Activated naive CD8-positive, alpha-beta T cell treated with anti-CD3 and anti-CD28 coated beads for 36 hours (primary cell): ENCODE measurements at regions not wholly inside any gene's neighbourhood (a gene's known extent, or its start where the extent isn't known, plus 50 kb on each side); places are given as distances from the start of the nearest gene placed in this dataset.

Experiments used
- DNase-seq: peaks from one replicate; pipeline ENCODE4 v3.0.0; 2021
- H3K27ac Mint-ChIP-seq: one replicate; pipeline ENCODE4 v1.8.0; 2022; ENCODE audit warnings: mild to moderate bottlenecking, moderate library complexity, mixed read lengths
- H3K27me3 Mint-ChIP-seq: one replicate; pipeline ENCODE4 v1.8.0; 2022; ENCODE audit warnings: mild to moderate bottlenecking, mixed read lengths
- H3K36me3 Mint-ChIP-seq: one replicate; pipeline ENCODE4 v1.8.0; 2021; ENCODE audit warnings: mild to moderate bottlenecking, mixed read lengths
- H3K4me1 Mint-ChIP-seq: one replicate; pipeline ENCODE4 v1.8.0; 2021; ENCODE audit warnings: mixed read lengths
- H3K4me3 Mint-ChIP-seq: one replicate; pipeline ENCODE4 v1.8.0; 2022; ENCODE audit warnings: mild to moderate bottlenecking, moderate library complexity, mixed read lengths
- H3K9me3 Mint-ChIP-seq: one replicate; pipeline ENCODE4 v1.8.0; 2022; ENCODE audit warnings: mixed read lengths

DNA sequence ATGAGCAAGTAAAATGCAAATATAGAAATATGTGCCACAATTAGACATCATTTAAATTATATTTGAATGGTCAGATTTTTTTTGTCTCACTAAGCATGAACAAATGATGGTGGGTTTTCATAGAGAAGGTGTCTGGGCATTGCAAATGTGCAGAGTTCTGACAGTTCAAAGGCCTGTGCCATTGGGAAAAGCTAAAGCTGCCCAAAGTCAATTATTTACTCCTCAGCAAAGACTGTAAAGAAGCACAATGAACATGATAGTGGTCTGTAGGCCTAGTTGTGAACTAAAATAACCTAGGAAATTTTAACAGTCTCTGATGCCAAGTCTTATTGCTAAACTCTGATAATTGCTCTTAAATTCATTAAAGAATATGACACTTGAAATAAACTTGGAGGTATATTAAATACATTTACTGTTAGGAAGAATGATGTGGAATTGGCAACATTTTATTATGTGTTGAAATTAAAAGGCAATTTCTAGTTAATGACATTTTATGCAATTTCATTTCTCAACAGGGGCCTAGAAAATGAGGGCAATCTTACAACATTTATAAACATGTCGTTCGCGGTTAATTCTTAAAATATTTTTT lies 874.3 kb upstream of the ADAMTS5 start:
- no peak overlapping the region for H3K27ac Mint-ChIP-seq
- no peaks in the 10 kb centered on the region for H3K36me3 Mint-ChIP-seq
- H3K4me3 Mint-ChIP-seq = no peak overlapping the region
- H3K4me1 Mint-ChIP-seq = no peaks in the 10 kb centered on the region
- DNase-seq = no peak
- H3K27me3 Mint-ChIP-seq = no peaks in the 10 kb centered on the region
- peaks cover 4% of the 10 kb centered on the region for H3K9me3 Mint-ChIP-seq

DNA sequence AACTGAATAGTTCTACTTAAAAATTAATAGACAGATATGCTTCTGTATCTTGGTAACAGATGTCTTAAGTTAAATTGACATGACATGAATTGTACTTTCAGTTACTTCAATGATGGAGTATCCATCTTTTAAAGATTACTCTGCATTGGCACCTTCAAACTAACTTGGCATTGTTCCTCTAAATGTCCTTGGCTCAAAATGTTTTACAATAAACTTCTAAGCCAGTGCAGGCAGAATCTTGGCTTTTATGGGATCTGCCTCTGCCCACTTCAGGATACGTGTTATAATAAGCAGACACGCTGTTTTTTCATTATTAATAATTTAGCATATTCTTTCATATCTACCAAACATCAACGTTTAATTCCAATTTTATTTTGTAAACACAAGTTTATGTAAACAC lies 873.4 kb upstream of the ADAMTS5 start:
- Mint-ChIP-seq H3K36me3 (no peaks in the 10 kb centered on the region), H3K4me1 (no peaks in the 10 kb centered on the region), H3K27ac (no peak overlapping the region), H3K9me3 (peaks cover 6% of the 10 kb centered on the region), H3K27me3 (no peaks in the 10 kb centered on the region), H3K4me3 (no peak overlapping the region)
- no peak for DNase-seq

DNA sequence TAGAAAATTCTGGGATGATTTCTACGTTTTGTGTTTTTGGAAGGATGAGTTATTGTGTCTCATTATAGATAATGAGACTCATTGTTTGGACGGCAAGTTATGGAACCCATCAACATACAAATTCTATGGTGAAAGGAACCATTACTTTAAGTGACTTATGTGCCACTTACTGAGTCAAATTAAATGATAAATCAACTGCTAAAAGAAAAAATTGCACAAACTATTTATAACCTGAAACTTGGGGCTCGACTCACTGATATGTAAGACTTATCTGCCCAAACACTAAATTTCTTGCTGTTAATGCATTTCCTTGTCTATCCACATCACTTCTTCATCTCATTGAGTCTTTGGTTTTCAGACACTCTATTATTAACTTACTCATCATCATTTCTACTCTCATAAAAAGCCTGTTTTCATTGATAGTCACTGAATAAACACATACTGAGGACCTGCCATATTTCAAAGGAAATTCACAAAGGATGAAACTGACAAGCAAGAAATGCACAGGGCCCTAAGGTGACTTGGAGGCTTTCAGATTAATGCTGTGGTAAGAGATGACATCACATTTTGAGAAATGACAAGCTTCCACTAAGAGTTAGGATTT lies 872.7 kb upstream of the ADAMTS5 start:
- Mint-ChIP-seq H3K27ac (no peak overlapping the region), H3K36me3 (no peaks in the 10 kb centered on the region), H3K9me3 (peaks cover 6% of the 10 kb centered on the region), H3K4me1 (no peaks in the 10 kb centered on the region), H3K4me3 (no peak overlapping the region), H3K27me3 (no peaks in the 10 kb centered on the region)
- DNase-seq = no peak

DNA sequence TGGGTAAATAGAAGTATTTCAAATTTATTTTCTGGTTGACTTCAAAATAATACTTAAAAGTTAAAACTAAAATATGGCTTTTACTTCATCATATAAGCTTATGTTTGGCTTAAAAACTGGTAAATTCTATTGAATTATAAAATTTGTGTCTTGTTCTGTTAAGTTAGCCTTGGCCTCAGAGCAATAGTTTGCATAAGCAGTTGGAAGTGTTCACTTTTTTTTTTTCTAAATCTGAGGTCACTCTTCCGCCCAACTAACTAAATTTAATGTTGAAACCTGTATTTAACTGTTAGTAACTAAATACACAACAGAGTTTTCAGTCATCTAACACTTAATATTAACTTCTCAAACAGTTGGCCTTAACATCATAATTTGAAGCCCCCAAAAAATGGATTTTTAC lies 871.7 kb upstream of the ADAMTS5 start:
- Mint-ChIP-seq H3K27ac (no peak overlapping the region), H3K4me1 (no peaks in the 10 kb centered on the region), H3K4me3 (no peak overlapping the region), H3K36me3 (no peaks in the 10 kb centered on the region), H3K27me3 (no peaks in the 10 kb centered on the region), H3K9me3 (peaks cover 6% of the 10 kb centered on the region)
- DNase-seq = no peak

DNA sequence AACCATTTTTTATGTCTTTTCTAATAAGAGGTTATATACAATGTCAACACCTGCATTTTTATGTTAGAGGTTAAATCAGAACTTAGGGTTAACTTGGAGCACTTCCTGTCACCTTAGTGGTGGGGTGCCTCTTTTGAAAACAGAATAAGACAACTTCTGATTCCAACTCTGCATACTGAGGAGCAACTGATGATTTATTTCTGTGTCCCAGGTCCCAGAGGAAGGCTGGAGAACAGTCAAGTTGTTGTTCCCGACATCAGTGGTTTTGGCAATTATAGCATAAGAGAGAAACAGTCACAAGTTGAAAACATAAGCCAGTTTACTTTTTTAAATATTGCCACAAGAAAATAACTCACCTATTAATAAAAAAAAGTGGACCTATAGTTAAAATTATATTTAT lies 871.0 kb upstream of the ADAMTS5 start:
- peaks cover 4% of the 10 kb centered on the region for H3K9me3 Mint-ChIP-seq
- no peak for DNase-seq
- no peak overlapping the region for H3K27ac Mint-ChIP-seq
- H3K4me3 Mint-ChIP-seq = no peak overlapping the region
- H3K36me3 Mint-ChIP-seq = no peaks in the 10 kb centered on the region
- no peaks in the 10 kb centered on the region for H3K27me3 Mint-ChIP-seq
- H3K4me1 Mint-ChIP-seq = no peaks in the 10 kb centered on the region

DNA sequence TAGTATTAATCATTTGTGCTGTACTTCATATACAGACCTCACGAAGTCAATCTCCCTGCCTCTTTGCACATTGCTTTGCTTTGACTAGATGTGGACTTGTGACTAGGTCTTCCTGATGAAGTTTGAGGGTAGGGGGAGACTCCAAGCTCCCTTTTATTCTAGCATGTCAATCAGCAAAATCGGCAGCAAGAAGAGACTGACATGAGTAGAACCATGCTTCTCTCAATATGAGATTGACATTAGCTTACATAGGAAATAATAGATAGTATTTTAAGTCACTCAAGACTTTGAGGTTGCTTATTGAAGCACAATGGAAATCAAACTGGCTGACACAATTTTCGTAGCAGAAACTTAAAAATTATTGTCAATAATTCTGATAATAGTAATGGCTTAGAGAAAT lies 866.4 kb upstream of the ADAMTS5 start:
- no peak overlapping the region for H3K4me3 Mint-ChIP-seq
- no peaks in the 10 kb centered on the region for H3K36me3 Mint-ChIP-seq
- H3K9me3 Mint-ChIP-seq = peaks cover 2% of the 10 kb centered on the region
- no peak overlapping the region for H3K27ac Mint-ChIP-seq
- no peak for DNase-seq
- no peaks in the 10 kb centered on the region for H3K27me3 Mint-ChIP-seq
- no peaks in the 10 kb centered on the region for H3K4me1 Mint-ChIP-seq

DNA sequence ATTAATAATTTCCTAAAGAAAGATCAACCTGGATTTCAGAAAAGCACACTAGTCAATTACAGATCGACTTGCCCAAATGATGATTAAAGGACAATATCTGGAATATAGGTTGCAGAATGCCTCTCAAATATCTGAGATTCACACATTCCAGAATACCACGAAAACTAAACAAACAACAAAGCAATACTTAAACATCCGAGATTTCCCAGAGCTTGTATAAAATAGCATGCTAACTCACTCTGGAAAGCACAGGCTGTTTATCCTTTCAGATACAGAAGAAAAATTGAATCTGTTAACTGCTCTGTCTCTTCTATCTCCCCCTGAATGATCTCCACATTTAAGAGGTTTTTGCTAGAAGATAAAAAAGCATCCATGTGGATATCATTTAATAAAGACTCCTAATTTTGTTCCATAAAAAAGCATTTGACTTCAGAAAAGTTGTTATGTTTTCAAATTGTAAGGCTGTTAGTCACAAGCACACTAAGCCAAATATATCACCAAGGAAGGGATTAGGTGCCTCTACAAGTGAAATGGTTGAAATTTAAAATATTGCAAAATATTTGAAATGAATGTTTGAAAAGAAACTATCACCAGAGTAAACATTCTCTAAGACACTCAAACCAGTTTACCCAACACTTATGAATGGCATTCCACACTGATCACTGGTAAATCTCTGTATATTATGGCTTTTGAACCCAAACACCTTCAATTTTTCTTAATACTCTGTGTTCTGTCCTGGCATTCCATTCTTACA lies 865.1 kb upstream of the ADAMTS5 start:
- Mint-ChIP-seq H3K27me3 (no peaks in the 10 kb centered on the region), H3K4me3 (no peak overlapping the region), H3K36me3 (no peaks in the 10 kb centered on the region), H3K9me3 (peaks cover 2% of the 10 kb centered on the region), H3K4me1 (no peaks in the 10 kb centered on the region), H3K27ac (no peak overlapping the region)
- no peak for DNase-seq

DNA sequence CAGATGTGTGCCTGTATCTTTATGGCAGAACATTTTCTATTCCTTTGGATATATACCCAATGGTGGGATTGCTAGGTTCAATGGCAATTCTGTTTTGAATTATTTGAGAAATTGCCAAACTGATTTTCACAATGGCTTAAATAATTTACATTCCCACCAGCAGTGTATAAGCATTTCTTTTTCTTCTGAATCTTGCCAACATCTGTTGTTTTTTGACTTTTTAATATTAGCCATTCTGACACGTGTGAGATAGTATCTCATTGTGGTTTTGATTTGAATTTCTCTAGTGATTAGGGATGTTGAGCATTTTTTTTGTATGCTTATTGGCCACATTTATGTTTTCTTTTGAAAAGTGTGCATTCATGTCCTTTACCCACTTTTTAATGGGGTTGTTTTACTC lies 864.3 kb upstream of the ADAMTS5 start:
- no peak overlapping the region for H3K4me3 Mint-ChIP-seq
- no peaks in the 10 kb centered on the region for H3K4me1 Mint-ChIP-seq
- no peaks in the 10 kb centered on the region for H3K27me3 Mint-ChIP-seq
- H3K27ac Mint-ChIP-seq = no peak overlapping the region
- peaks cover 4% of the 10 kb centered on the region for H3K9me3 Mint-ChIP-seq
- no peak for DNase-seq
- no peaks in the 10 kb centered on the region for H3K36me3 Mint-ChIP-seq

DNA sequence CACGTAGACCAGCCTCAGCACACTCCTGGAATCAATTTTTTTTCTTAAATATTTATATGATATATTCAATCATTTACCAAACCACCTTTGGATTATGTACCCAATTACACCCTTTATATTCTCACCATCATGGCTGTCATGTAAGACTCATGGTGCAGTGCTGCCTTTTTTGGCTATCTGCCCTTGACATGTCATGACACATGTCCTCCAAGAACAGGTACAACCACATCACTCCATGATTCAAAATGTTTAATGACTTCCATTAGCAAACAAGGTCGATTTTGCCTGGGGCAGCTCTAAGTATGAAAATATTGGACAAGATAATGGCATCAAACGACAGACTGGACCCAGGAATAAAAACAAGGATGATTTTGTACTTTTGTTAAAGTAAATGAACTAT lies 861.1 kb upstream of the ADAMTS5 start:
- no peaks in the 10 kb centered on the region for H3K36me3 Mint-ChIP-seq
- peaks cover 2% of the 10 kb centered on the region for H3K9me3 Mint-ChIP-seq
- H3K4me1 Mint-ChIP-seq = no peaks in the 10 kb centered on the region
- no peak overlapping the region for H3K4me3 Mint-ChIP-seq
- H3K27ac Mint-ChIP-seq = no peak overlapping the region
- DNase-seq = no peak
- H3K27me3 Mint-ChIP-seq = no peaks in the 10 kb centered on the region

DNA sequence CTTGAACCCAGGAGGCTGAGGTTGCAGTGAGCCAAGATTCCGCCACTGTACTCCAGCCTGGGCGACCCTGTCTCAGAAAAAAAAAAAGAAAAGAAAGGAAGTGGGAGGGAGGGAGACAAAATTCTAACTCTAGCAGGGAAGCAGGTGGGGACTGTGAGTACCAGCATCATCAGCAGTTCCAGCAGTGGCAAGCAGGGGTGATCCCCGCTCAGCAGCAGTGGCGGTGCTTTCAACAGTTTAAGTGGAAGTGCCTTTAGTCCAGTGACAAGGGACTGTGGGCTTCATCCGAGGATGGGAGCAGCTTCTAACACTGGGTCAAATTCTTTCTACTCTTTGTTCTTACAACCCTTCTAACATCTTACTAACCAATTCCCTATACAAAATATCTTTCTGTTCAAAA lies 858.1 kb upstream of the ADAMTS5 start:
- Mint-ChIP-seq H3K27me3 (no peaks in the 10 kb centered on the region), H3K27ac (no peak overlapping the region), H3K9me3 (peaks cover 2% of the 10 kb centered on the region), H3K4me1 (no peaks in the 10 kb centered on the region), H3K36me3 (no peaks in the 10 kb centered on the region), H3K4me3 (no peak overlapping the region)
- no peak for DNase-seq

DNA sequence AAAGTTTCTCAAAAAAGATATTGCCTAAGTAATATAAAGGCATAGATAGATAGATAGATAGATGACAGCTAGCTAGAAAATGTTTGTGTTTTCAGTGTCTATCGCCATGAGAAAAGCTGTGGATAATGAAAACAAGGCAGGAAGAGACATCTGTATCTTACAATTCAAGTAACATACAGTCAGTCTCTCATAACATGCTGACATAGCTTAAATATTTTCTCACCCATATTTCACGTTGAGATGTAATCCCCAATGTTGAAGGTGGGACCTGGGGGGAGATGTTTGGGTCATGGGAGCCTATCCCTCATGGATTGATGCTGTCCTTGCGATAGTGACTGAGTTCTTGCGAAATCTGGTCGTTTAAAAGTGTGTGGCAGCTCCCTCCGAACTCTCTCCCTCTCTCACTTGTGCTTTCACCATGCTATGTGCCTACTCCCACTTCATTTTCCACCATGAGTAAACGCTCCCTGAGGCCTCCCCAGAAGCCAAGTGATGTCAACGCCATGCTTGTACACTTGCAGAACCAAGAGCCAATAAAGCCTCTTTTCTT lies 856.8 kb upstream of the ADAMTS5 start:
- H3K9me3 Mint-ChIP-seq = peaks cover 2% of the 10 kb centered on the region
- H3K4me1 Mint-ChIP-seq = no peaks in the 10 kb centered on the region
- no peak for DNase-seq
- H3K4me3 Mint-ChIP-seq = no peak overlapping the region
- H3K27me3 Mint-ChIP-seq = no peaks in the 10 kb centered on the region
- no peak overlapping the region for H3K27ac Mint-ChIP-seq
- no peaks in the 10 kb centered on the region for H3K36me3 Mint-ChIP-seq

DNA sequence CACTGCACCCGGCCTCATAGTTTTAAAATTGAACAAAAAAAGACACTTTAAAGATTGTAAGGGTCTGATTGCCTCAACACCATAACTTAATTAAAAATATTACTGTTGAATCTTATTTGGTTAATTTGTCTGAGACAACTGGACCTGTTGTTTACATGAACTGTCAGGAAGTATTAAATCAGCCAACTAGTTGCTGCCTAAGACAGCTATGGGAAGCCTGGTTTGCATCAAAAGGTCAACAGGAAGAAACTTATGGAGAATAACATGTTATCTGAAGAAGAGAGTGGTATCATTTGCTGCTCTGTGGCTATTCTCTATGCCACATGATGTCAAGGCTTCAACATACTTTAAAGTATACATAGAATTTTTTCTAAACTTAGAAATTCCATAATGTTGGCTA lies 853.5 kb upstream of the ADAMTS5 start:
- Mint-ChIP-seq H3K4me3 (no peak overlapping the region), H3K4me1 (no peaks in the 10 kb centered on the region), H3K27me3 (no peaks in the 10 kb centered on the region), H3K36me3 (no peaks in the 10 kb centered on the region), H3K27ac (no peak overlapping the region), H3K9me3 (no peaks in the 10 kb centered on the region)
- no peak for DNase-seq

DNA sequence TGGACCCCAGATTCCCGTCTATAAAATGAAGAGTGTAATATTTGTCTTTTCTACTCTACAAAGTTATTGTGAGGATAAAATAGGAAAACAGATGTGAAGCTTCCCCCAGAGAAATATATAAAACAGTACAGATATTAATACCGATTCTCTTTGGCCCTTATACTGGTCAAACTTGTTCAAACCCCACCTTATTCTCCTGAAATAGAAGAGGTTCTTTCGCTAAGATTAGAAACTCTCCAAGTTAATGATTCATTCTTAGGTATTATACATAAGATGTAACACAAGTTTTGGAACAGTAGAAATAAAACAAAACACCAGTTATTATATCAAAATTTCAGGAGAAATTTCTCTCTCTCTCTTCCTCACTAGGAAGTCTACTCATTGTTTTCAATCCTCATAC lies 852.4 kb upstream of the ADAMTS5 start:
- Mint-ChIP-seq H3K4me1 (no peaks in the 10 kb centered on the region), H3K27me3 (no peaks in the 10 kb centered on the region), H3K4me3 (no peak overlapping the region)

DNA sequence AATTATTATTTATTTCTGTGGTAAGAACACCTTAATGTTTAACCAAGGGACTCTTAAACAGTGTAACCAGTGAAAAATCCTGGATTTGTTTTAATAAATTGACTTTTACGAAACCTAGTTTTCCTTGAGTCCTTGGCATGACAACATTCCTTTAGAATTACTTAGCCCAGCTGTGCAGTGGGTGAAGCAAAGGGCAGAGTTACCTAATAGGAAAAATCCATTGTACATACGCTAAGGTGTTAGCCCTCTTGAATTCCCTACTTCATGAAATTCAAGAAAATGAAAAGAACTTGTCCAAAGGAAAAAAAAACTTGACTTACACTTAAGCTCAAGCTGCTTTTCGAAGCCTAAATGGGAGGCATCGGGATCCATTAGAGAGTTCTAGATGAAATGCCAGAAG lies 852.0 kb upstream of the ADAMTS5 start:
- no peaks in the 10 kb centered on the region for H3K27me3 Mint-ChIP-seq
- no peaks in the 10 kb centered on the region for H3K9me3 Mint-ChIP-seq
- H3K4me1 Mint-ChIP-seq = no peaks in the 10 kb centered on the region
- no peak overlapping the region for H3K27ac Mint-ChIP-seq
- no peak overlapping the region for H3K4me3 Mint-ChIP-seq
- H3K36me3 Mint-ChIP-seq = no peaks in the 10 kb centered on the region
- DNase-seq = no peak

More for the DNA sequence above, 852.4 kb upstream of the ADAMTS5 start:
- no peaks in the 10 kb centered on the region for H3K9me3 Mint-ChIP-seq
- DNase-seq = no peak
- no peak overlapping the region for H3K27ac Mint-ChIP-seq
- no peaks in the 10 kb centered on the region for H3K36me3 Mint-ChIP-seq

DNA sequence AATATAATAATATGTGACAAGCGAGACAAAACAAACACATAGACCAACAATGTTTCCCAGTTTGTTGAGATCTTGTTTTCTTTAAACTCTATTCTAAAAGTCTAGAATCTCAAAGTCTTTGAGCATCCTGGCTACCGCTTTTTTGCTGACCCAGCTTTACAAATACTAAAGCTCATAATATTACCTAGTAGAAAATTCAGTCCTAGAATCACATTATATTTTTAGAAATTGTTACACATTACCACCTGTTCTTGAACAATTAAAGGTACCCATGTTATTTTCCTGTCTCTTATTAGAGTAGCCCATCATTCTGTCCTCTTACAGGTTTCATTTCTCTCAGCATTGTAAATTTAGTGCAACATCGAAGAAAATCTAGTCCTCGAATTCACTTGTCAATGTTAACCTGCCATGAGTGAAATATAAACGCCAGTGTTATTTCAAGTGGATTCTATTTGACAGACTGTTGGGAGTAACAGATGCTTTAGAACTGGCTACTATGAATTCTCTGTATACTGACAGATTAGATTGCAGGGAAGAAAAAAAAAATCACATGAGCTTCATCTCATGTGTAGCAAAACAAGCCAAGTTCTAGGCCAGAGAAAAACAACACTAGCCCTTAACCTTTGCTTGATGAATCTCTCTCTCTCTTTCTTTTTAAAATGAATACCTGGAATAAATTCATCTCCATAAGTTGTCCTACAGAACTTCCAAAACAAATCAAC lies 851.2 kb upstream of the ADAMTS5 start:
- Mint-ChIP-seq H3K27me3 (no peaks in the 10 kb centered on the region), H3K27ac (no peak overlapping the region), H3K36me3 (no peaks in the 10 kb centered on the region), H3K4me3 (no peak overlapping the region), H3K4me1 (no peaks in the 10 kb centered on the region), H3K9me3 (no peaks in the 10 kb centered on the region)
- DNase-seq = no peak
